22Rv1 (cell line): ENCODE measurements at regions not wholly inside any gene's neighbourhood (a gene's known extent, or its start where the extent isn't known, plus 50 kb on each side); places are given as distances from the start of the nearest gene placed in this dataset.

Source experiments
- CTCF ChIP-seq: fragments of 450-650 bp; IDR thresholded peaks from 2 replicates; pipeline ENCODE4 v1.5.1; 2017; ENCODE audit warnings: mild to moderate bottlenecking
- ZFX ChIP-seq: fragments of 450-650 bp; IDR thresholded peaks from 2 replicates; pipeline ENCODE4 v1.6.1; 2017; ENCODE audit warnings: antibody characterized with exemption, borderline replicate concordance

GRCh38 chr10:130230036-130230435 lies 93.8 kb downstream of the GLRX3 start:
- TF ChIP-seq CTCF, result no peak
- TF ChIP-seq ZFX, result no peak
